Panc1 (cell line): ENCODE measurements at regions not wholly inside any gene's neighbourhood (a gene's known extent, or its start where the extent isn't known, plus 50 kb on each side); places are given as distances from the start of the nearest gene placed in this dataset.

Experiments used
- ATAC-seq: fragments of 200-7000 bp; cut with Tn5 transposase; 2 replicates; pipeline ENCODE4 v1.9.1; 2020; ENCODE audit warnings: mild to moderate bottlenecking, moderate library complexity
- BruUV-seq: library from RNA; stranded (reverse); fragments of 400-500 nt; replicated peaks from 2 replicates; lab custom pipeline; 2021; lab: Mats Ljungman, UMichigan
- CTCF ChIA-PET: fragments of 300-600 bp; sonication (Branson Sonifier 250); formaldehyde crosslinking; loops from one replicate; lab custom pipeline; 2022; ENCODE audit warnings: antibody characterized with exemption; lab: Charles Lee
- POLR2A ChIA-PET: fragments of 300-600 bp; sonication (Branson Sonifier 250); formaldehyde crosslinking; loops from one replicate; lab custom pipeline; 2022; ENCODE audit warnings: antibody characterized with exemption; lab: Charles Lee
- DNase-seq: peaks from one replicate; pipeline ENCODE4 v3.0.0-alpha.2; 2010; ENCODE audit warnings: low read depth, low spot score
- H3K27ac ChIP-seq: 2 replicates; pipeline ENCODE4 v1.5.1; 2011; ENCODE audit warnings: mild to moderate bottlenecking, low read length, inconsistent platforms
- H3K27me3 ChIP-seq: fragments of 200-500 bp; sonication (Bioruptor generic); 2 replicates; pipeline ENCODE4 v1.6.0; 2014; ENCODE audit warnings: low read length, inconsistent platforms; ENCODE audit not compliant: control insufficient read depth, insufficient read depth
- H3K36me3 ChIP-seq: fragments of 200-500 bp; sonication (Bioruptor generic); 2 replicates; pipeline ENCODE4 v1.5.1; 2014; ENCODE audit warnings: inconsistent platforms, mild to moderate bottlenecking, low read length, moderate library complexity; ENCODE audit not compliant: control insufficient read depth, insufficient read depth
- H3K4me1 ChIP-seq: 2 replicates; pipeline ENCODE4 v1.5.1; 2011; ENCODE audit warnings: inconsistent platforms, mild to moderate bottlenecking, low read length, moderate library complexity; ENCODE audit not compliant: control insufficient read depth, insufficient read depth
- H3K4me3 ChIP-seq, 2 experiments: 2 replicates each; pipeline ENCODE4 v1.5.1; 2011 to 2012; ENCODE audit warnings: low read depth in 2 of 2, low read length in 2 of 2, mild to moderate bottlenecking in 2 of 2, inconsistent platforms in 1 of 2, moderate library complexity in 1 of 2
- H3K9me3 ChIP-seq: fragments of 200-500 bp; sonication (Bioruptor generic); 2 replicates; pipeline ENCODE4 v1.5.1; 2014; ENCODE audit warnings: low read depth, mild to moderate bottlenecking, inconsistent platforms, low read length, moderate library complexity; ENCODE audit not compliant: control insufficient read depth, insufficient read depth
- CTCF ChIP-seq: fragments of 450-650 bp; IDR thresholded peaks from 2 replicates; pipeline ENCODE4 v1.5.1; 2017; ENCODE audit warnings: mild to moderate bottlenecking
- POLR2AphosphoS5 ChIP-seq: IDR thresholded peaks from 2 replicates; pipeline ENCODE4 v1.6.1; 2012; ENCODE audit warnings: mild to moderate bottlenecking, low read depth, low read length, moderate library complexity
- SIN3A ChIP-seq: IDR thresholded peaks from 2 replicates; pipeline ENCODE4 v1.6.1; 2012; ENCODE audit warnings: low read depth, mild to moderate bottlenecking, low read length, moderate library complexity, borderline replicate concordance; ENCODE audit not compliant: insufficient read depth
- TCF7L2 ChIP-seq: IDR thresholded peaks from 2 replicates; pipeline ENCODE4 v1.6.1; 2011; ENCODE audit warnings: mild to moderate bottlenecking, low read depth, low read length, inconsistent platforms
- in situ Hi-C: cut with HindIII; loops from 2 replicates; pipeline ENCODE4 v1.10.0; 2016; ENCODE audit warnings: low sequenced_read_pairs, low pct_unique_long_range_greater_than_20kb
- intact Hi-C: fragments of 100-400 bp; cut with micrococcal nuclease; formaldehyde crosslinking; loops from one replicate; pipeline ENCODE4 v1.10.0; 2022; ENCODE audit not compliant: unreplicated experiment
- TF ChIP-seq, protein P1 (sequence below), 2 experiments: IDR thresholded peaks; 2 replicates each; pipeline ENCODE4 v1.6.1; 2011 to 2012; ENCODE audit warnings: low read depth in 2 of 2, control low read depth in 1 of 2, low read length in 1 of 2, mild to moderate bottlenecking in 1 of 2, moderate library complexity in 1 of 2; ENCODE audit not compliant: insufficient read depth in 1 of 2

DNA sequence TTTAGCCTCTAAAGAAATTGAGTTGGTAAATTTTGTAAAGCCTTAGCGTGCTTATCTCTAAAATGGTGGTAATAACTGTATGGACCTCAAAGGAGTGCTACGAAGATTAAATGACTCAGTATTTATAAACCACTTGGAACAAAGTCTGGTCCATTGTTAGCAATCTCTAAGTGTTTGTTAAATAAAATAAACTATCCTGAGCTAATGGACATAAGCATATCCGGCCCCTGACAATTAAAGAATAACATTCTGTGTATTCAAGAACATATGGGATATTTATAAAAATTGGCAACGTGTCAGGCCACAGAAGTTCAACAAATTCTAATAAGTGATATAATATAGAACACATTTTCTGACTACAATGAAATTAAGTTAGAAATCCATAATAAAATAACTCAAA lies 71.0 kb downstream of the MYEOV start:
- Histone ChIP-seq H3K36me3 (no peaks in the 10 kb centered on the region), H3K9me3 (peaks cover 3% of the 10 kb centered on the region; the same call in 1 of the 2 replicates), H3K27me3 (no peaks in the 10 kb centered on the region), H3K4me3 (no peak overlapping the region), H3K4me1 (peaks cover 39% of the 10 kb centered on the region), H3K27ac (peak overlapping the region; percentile 66; the same call in 1 of the 2 replicates)
- BruUV-seq = no TSS peak
- intact Hi-C loops = loop anchor here (10.0 kb wide), 1 partner anchor 70 kb away; the partner anchor contains the start of gene MYEOV
- POLR2A ChIA-PET = no interaction called here
- TF ChIP-seq SIN3A (no peak), POLR2AphosphoS5 (no peak), CTCF (no peak), TCF7L2 (no peak)
- TF ChIP-seq, protein P1, sequence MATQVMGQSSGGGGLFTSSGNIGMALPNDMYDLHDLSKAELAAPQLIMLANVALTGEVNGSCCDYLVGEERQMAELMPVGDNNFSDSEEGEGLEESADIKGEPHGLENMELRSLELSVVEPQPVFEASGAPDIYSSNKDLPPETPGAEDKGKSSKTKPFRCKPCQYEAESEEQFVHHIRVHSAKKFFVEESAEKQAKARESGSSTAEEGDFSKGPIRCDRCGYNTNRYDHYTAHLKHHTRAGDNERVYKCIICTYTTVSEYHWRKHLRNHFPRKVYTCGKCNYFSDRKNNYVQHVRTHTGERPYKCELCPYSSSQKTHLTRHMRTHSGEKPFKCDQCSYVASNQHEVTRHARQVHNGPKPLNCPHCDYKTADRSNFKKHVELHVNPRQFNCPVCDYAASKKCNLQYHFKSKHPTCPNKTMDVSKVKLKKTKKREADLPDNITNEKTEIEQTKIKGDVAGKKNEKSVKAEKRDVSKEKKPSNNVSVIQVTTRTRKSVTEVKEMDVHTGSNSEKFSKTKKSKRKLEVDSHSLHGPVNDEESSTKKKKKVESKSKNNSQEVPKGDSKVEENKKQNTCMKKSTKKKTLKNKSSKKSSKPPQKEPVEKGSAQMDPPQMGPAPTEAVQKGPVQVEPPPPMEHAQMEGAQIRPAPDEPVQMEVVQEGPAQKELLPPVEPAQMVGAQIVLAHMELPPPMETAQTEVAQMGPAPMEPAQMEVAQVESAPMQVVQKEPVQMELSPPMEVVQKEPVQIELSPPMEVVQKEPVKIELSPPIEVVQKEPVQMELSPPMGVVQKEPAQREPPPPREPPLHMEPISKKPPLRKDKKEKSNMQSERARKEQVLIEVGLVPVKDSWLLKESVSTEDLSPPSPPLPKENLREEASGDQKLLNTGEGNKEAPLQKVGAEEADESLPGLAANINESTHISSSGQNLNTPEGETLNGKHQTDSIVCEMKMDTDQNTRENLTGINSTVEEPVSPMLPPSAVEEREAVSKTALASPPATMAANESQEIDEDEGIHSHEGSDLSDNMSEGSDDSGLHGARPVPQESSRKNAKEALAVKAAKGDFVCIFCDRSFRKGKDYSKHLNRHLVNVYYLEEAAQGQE (IDR thresholded peaks at IDR 0.05; ENCODE audit: insufficient read depth in 1 of 2, low read depth in 2 of 2, low read length in 1 of 2) = no peak
- in situ Hi-C loops = no loop called here
- CTCF ChIA-PET = no interaction called here
- ATAC-seq = no peak
- DNase-seq = no peak

DNA sequence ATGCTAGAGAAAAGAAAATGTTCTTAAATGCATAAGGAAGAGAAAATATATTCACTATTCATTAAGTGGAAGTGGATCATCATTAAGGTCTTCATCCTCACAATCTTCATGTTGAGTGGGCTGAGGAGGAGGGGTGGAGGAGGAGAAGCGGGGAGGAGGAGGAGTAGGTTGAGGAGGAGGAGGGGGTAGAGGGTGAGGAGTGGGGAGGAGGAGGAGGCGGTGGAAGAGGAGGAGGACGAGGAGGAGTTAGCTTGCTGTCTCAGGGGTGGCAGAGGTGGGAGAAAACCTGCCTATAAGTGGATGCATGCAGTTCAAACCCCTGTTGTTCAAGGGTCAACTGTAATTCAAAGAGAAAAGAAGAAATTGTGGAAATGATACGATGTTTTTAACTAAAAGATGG lies 71.6 kb downstream of the MYEOV start:
- CTCF ChIA-PET = no interaction called here
- DNase-seq (no peak), ATAC-seq (no peak)
- H3K27ac ChIP-seq = no peak overlapping the region
- no peaks in the 10 kb centered on the region for H3K36me3 ChIP-seq
- in situ Hi-C loops = no loop called here
- BruUV-seq = no TSS peak
- intact Hi-C loops = loop anchor here (10.0 kb wide), 1 partner anchor 71 kb away; the partner anchor contains the start of gene MYEOV
- no peaks in the 10 kb centered on the region for H3K27me3 ChIP-seq
- H3K4me3 ChIP-seq = no peak overlapping the region
- H3K4me1 ChIP-seq = peaks cover 32% of the 10 kb centered on the region
- TF ChIP-seq SIN3A (no peak), TCF7L2 (no peak), POLR2AphosphoS5 (no peak), CTCF (no peak)
- TF ChIP-seq, protein P1 (IDR thresholded peaks at IDR 0.05; ENCODE audit: insufficient read depth in 1 of 2, low read depth in 2 of 2, low read length in 1 of 2) = no peak
- POLR2A ChIA-PET = no interaction called here
- H3K9me3 ChIP-seq = no peaks in the 10 kb centered on the region
